ENCODE measurements at regions not wholly inside any gene's neighbourhood (a gene's known extent, or its start where the extent isn't known, plus 50 kb on each side); places are given as distances from the start of the nearest gene placed in this dataset.

GRCh38 chr3:127123533-127123932 lies 69.4 kb upstream of the PRR23E start:
- TF ChIP-seq EZH2 (IDR thresholded peaks at IDR 0.05; ENCODE audit: borderline replicate concordance, low read depth, low read length, severe bottlenecking) (no peak), CTCF (IDR thresholded peaks at IDR 0.05; ENCODE audit: borderline replicate concordance, extremely low read depth, low read length, poor library complexity, severe bottlenecking) (no peak)
